ENCODE measurements at regions not wholly inside any gene's neighbourhood (a gene's known extent, or its start where the extent isn't known, plus 50 kb on each side); places are given as distances from the start of the nearest gene placed in this dataset.
"Not testable (repeated sequence)": the region's sequence is repeated elsewhere in the genome, so short reads cannot be mapped to it uniquely, and the experiment has no call there.

DNA sequence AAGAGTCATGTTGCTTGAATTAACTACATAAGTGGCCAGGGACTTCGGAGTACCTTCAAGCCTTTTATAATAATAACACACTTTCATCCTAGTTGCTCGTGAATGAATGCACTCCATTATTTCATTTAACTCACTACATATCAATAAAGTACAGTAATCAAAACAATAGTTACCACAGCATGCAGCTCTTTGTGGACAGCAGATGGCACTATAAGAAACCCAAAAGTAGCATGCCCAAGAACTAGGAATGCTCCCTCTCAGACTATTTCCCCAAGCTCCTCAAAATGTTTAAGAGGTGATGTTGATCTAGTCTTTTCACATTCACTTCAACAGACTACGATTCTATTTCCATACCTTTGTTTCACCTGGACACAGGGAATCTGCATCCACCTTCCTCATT, 500.8 kb upstream of the DIAPH2 start:
- H3K27me3 ChIP-seq: peaks cover 5% of the 10 kb centered on the region
- no peak overlapping the region for H3K27ac ChIP-seq
- H3K36me3 ChIP-seq (replicated peaks in 1 of 2): no peaks in the 10 kb centered on the region
- intact Hi-C loops (cut with DNase I): no loop called here
- 26 to 40% (median 31%) methylated on average over 3 of the region's 3 CpGs for WGBS, 4 donors
- no peak for DNase-seq
- H3K4me1 ChIP-seq (replicated peaks in 1 of 2): no peaks in the 10 kb centered on the region
- TF ChIP-seq, protein P1, sequence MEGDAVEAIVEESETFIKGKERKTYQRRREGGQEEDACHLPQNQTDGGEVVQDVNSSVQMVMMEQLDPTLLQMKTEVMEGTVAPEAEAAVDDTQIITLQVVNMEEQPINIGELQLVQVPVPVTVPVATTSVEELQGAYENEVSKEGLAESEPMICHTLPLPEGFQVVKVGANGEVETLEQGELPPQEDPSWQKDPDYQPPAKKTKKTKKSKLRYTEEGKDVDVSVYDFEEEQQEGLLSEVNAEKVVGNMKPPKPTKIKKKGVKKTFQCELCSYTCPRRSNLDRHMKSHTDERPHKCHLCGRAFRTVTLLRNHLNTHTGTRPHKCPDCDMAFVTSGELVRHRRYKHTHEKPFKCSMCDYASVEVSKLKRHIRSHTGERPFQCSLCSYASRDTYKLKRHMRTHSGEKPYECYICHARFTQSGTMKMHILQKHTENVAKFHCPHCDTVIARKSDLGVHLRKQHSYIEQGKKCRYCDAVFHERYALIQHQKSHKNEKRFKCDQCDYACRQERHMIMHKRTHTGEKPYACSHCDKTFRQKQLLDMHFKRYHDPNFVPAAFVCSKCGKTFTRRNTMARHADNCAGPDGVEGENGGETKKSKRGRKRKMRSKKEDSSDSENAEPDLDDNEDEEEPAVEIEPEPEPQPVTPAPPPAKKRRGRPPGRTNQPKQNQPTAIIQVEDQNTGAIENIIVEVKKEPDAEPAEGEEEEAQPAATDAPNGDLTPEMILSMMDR (IDR thresholded peaks at IDR 0.05): peak in 2 of 6 experiments; percentile 16 to 32
- no peak for TF ChIP-seq POLR2A (IDR thresholded peaks at IDR 0.05)
- H3K9me3 ChIP-seq (replicated peaks in 1 of 3): no peaks in the 10 kb centered on the region
- H3K4me3 ChIP-seq: no peak overlapping the region

DNA sequence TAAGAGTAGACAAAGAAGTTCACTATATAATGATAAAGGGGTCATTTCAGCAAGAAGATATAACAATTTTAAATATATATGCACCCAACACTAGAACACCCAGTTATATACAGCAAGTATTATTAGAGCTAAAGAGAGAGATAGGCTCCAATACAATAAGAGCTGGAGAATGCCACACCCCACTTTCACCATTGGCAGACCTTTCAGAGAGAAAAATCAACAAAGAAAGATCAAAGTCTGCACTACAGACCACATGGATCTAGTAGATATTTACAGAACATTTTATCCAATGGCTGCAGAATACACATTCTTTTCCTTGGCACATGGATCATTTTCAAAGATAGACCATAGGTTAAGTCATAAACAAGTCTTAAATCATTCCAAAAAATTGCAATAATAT, 479.7 kb upstream of the DIAPH2 start:
- DNase-seq: no peak
- intact Hi-C loops (cut with DNase I): no loop called here
- Histone ChIP-seq H3K36me3 (replicated peaks in 1 of 2) (no peaks in the 10 kb centered on the region), H3K4me1 (replicated peaks in 1 of 2) (no peaks in the 10 kb centered on the region), H3K4me3 (no peak overlapping the region), H3K27me3 (peaks cover 5% of the 10 kb centered on the region), H3K27ac (no peak overlapping the region), H3K9me3 (replicated peaks in 1 of 3) (no peaks in the 10 kb centered on the region)
- no peak for TF ChIP-seq POLR2A (IDR thresholded peaks at IDR 0.05)
- TF ChIP-seq, protein P1 (IDR thresholded peaks at IDR 0.05): no peak

DNA sequence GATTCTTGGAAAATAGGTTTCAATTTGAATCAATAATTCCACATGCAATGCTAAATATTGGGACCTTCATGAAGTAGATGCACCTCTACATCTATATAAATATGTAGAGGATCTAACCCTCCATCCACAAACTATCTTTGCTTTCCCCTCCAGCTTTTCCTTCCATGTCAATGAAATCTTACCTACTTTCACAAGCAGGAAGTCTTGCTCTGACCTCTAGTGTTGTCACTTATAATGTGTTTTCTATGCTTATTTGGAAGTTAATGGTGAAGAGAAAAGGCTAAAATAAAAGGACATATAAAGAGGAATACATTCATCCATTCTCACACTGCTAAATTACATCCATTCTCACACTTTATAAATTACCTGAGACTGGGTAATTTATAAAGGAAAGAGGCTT, 472.7 kb upstream of the DIAPH2 start:
- peaks cover 4% of the 10 kb centered on the region for H3K27me3 ChIP-seq
- TF ChIP-seq POLR2A (IDR thresholded peaks at IDR 0.05): no peak
- TF ChIP-seq, protein P1 (IDR thresholded peaks at IDR 0.05): no peak
- H3K27ac ChIP-seq: no peak overlapping the region
- no peaks in the 10 kb centered on the region for H3K36me3 ChIP-seq (replicated peaks in 1 of 2)
- intact Hi-C loops (cut with DNase I): no loop called here
- DNase-seq: no peak
- H3K4me3 ChIP-seq: no peak overlapping the region
- H3K9me3 ChIP-seq (replicated peaks in 1 of 3): no peaks in the 10 kb centered on the region
- no peaks in the 10 kb centered on the region for H3K4me1 ChIP-seq (replicated peaks in 1 of 2)

DNA sequence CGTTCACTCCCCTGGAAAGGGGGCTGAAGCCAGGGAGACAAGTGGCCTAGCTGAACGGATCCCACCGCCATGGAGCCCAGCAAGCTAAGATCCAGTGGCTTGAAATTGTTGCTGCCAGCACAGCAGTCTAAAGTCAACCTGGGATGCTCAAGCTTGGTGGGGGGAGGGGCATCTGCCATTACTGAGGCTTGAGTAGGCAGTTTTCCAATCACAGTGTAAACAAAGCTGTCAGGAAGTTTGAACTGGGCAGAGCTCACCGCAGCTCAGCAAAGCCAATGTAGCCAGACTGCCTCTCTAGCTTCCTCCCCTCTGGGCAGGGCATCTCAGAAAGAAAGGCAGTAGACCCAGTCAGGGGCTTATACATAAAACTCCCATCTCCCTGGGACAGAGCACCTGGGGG, 470.0 kb upstream of the DIAPH2 start:
- H3K36me3 ChIP-seq (replicated peaks in 1 of 2); H3K4me3 ChIP-seq; H3K27me3 ChIP-seq; H3K27ac ChIP-seq; DNase-seq; intact Hi-C loops (cut with DNase I); H3K4me1 ChIP-seq (replicated peaks in 1 of 2); H3K9me3 ChIP-seq (replicated peaks in 1 of 3): not testable (repeated sequence)
- WGBS, 4 donors: 85 to 91% (median 87%) methylated on average over 4 of the region's 4 CpGs

DNA sequence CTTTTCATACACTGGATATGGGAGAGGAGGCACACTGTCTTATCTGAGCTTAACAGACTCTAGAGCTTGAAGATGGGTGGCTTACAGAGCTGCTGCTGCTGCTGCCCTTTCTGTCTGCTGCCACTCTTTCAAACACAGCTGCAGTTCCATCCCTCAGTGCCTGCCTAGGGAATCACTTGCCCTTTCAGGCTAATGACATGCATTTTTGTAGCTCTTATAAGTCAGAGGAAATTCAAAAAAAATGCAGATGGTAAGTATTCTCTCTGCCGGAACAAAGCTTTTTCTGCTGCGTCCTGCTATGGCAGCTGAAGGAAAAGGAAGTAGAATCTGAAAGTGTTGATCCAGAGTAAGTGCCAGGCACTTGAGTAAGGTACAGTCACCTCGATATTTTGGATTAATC, 460.4 kb upstream of the DIAPH2 start:
- DNase-seq: no peak
- 54 to 64% (median 58%) methylated on average over 3 of the region's 3 CpGs for WGBS, 4 donors
- Histone ChIP-seq H3K27ac (no peak overlapping the region), H3K36me3 (replicated peaks in 1 of 2) (no peaks in the 10 kb centered on the region), H3K4me1 (replicated peaks in 1 of 2) (no peaks in the 10 kb centered on the region), H3K27me3 (peaks cover 5% of the 10 kb centered on the region), H3K4me3 (no peak overlapping the region), H3K9me3 (replicated peaks in 1 of 3) (no peaks in the 10 kb centered on the region)
- intact Hi-C loops (cut with DNase I): no loop called here
- no peak for TF ChIP-seq POLR2A (IDR thresholded peaks at IDR 0.05)
- TF ChIP-seq, protein P1 (IDR thresholded peaks at IDR 0.05): no peak

Measured in adrenal gland (tissue), 9 donors.